SU-DHL-6 (cell line): ENCODE measurements at regions not wholly inside any gene's neighbourhood (a gene's known extent, or its start where the extent isn't known, plus 50 kb on each side); places are given as distances from the start of the nearest gene placed in this dataset.

ENCODE experiments used
- H2AFZ ChIP-seq: fragments of 200-600 bp; sonication (generic); 2 replicates; pipeline ENCODE4 v1.6.1; 2014; ENCODE audit warnings: low read depth, mild to moderate bottlenecking, moderate library complexity, mixed read lengths, antibody characterized with exemption, low read length; ENCODE audit not compliant: severe bottlenecking
- H3F3A ChIP-seq: fragments of 200-600 bp; shearing (Covaris generic); 2 replicates; pipeline ENCODE4 v1.6.0; 2016; ENCODE audit warnings: antibody characterized with exemption, mild to moderate bottlenecking; ENCODE audit not compliant: insufficient read depth
- H3K27ac ChIP-seq: fragments of 200-600 bp; sonication (generic); 2 replicates; pipeline ENCODE4 v1.5.1; 2016; ENCODE audit warnings: low read depth, mild to moderate bottlenecking, low read length, moderate library complexity, mixed read lengths
- H3K27me3 ChIP-seq: fragments of 200-600 bp; sonication (generic), shearing (Covaris generic); 2 replicates; pipeline ENCODE4 v1.6.0; 2014; ENCODE audit warnings: mild to moderate bottlenecking, low read length
- H3K36me3 ChIP-seq: fragments of 200-600 bp; sonication (generic); 2 replicates; pipeline ENCODE4 v1.6.1; 2014; ENCODE audit warnings: mild to moderate bottlenecking, low read length, mixed read lengths
- H3K4me2 ChIP-seq: fragments of 300-600, 200-600 bp; shearing (Covaris generic), sonication (generic); 2 replicates; pipeline ENCODE4 v1.6.0; 2014; ENCODE audit warnings: low read length, low read depth, mild to moderate bottlenecking; ENCODE audit not compliant: poor library complexity, severe bottlenecking
- H3K4me3 ChIP-seq: fragments of 200-600 bp; sonication (generic); 2 replicates; pipeline ENCODE4 v1.5.1; 2014; ENCODE audit warnings: antibody characterized with exemption, low read length, mild to moderate bottlenecking, mixed read lengths; ENCODE audit not compliant: insufficient read depth, poor library complexity, severe bottlenecking
- H3K79me2 ChIP-seq: fragments of 200-600 bp; sonication (generic); 2 replicates; pipeline ENCODE4 v1.6.1; 2014; ENCODE audit warnings: mild to moderate bottlenecking, low read length, moderate library complexity; ENCODE audit not compliant: insufficient read depth
- H3K9ac ChIP-seq: fragments of 200-600 bp; sonication (generic); 2 replicates; pipeline ENCODE4 v1.7.0; 2014; ENCODE audit warnings: mild to moderate bottlenecking, low read length
- H3K9me2 ChIP-seq: fragments of 200-600 bp; sonication (generic); replicated peaks from 2 replicates; pipeline ENCODE4 v1.6.1; 2014; ENCODE audit warnings: low read length; ENCODE audit not compliant: insufficient read depth
- H3K9me3 ChIP-seq: fragments of 200-600 bp; sonication (generic); 2 replicates; pipeline ENCODE4 v1.6.1; 2014; ENCODE audit warnings: low read length, mixed read lengths; ENCODE audit not compliant: insufficient read depth
- H4K20me1 ChIP-seq: fragments of 200-600 bp; sonication (generic); 2 replicates; pipeline ENCODE4 v1.6.1; 2014; ENCODE audit warnings: low read depth, mild to moderate bottlenecking, antibody characterized with exemption, low read length, moderate library complexity, mixed read lengths
- EZH2phosphoT487 ChIP-seq: fragments of 200-600 bp; sonication (generic), shearing (Covaris generic); conservative IDR thresholded peaks from 2 replicates; pipeline ENCODE4 v1.6.1; 2018; ENCODE audit warnings: mild to moderate bottlenecking, antibody characterized with exemption, low read length, moderate library complexity, mixed read lengths
- TF ChIP-seq, protein P1 (sequence below): fragments of 200-600 bp; sonication (generic); IDR thresholded peaks from one replicate; pipeline ENCODE4 v1.5.1; 2017; ENCODE audit warnings: antibody characterized with exemption, mild to moderate bottlenecking, low read length, moderate library complexity; ENCODE audit not compliant: insufficient read depth, poor library complexity, severe bottlenecking

DNA sequence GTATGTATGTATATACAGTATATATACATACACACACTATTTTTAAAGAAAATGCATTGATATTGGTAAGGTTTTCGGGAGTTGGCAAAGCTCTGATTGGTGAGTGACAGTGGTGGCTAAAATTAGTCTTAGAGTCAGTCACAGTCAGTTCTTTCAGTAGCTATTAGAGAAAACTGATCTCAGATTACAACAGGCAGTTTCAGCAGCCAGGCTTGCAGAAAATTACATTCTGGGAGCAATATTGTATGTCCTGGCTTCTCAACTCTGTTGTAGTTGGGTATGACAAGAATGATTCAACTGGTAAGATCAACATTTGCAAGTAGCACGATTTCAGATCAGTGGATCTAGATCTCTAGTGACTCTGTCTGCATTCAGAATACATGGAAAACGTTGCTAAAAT is 897.9 kb upstream of the AUTS2 start:
- H4K20me1 ChIP-seq = no peaks in the 10 kb centered on the region
- H3K27me3 ChIP-seq = no peaks in the 10 kb centered on the region
- no peak overlapping the region for H3K27ac ChIP-seq
- H3K4me2 ChIP-seq = no peak overlapping the region
- no peak for TF ChIP-seq EZH2phosphoT487
- TF ChIP-seq, protein P1, sequence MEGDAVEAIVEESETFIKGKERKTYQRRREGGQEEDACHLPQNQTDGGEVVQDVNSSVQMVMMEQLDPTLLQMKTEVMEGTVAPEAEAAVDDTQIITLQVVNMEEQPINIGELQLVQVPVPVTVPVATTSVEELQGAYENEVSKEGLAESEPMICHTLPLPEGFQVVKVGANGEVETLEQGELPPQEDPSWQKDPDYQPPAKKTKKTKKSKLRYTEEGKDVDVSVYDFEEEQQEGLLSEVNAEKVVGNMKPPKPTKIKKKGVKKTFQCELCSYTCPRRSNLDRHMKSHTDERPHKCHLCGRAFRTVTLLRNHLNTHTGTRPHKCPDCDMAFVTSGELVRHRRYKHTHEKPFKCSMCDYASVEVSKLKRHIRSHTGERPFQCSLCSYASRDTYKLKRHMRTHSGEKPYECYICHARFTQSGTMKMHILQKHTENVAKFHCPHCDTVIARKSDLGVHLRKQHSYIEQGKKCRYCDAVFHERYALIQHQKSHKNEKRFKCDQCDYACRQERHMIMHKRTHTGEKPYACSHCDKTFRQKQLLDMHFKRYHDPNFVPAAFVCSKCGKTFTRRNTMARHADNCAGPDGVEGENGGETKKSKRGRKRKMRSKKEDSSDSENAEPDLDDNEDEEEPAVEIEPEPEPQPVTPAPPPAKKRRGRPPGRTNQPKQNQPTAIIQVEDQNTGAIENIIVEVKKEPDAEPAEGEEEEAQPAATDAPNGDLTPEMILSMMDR = no peak
- H2AFZ ChIP-seq = no peak overlapping the region
- H3K9ac ChIP-seq = no peak overlapping the region
- H3K36me3 ChIP-seq = no peaks in the 10 kb centered on the region
- no peaks in the 10 kb centered on the region for H3K9me3 ChIP-seq
- no peaks in the 10 kb centered on the region for H3K79me2 ChIP-seq
- H3F3A ChIP-seq = no peaks in the 10 kb centered on the region
- no peaks in the 10 kb centered on the region for H3K9me2 ChIP-seq
- no peak overlapping the region for H3K4me3 ChIP-seq

DNA sequence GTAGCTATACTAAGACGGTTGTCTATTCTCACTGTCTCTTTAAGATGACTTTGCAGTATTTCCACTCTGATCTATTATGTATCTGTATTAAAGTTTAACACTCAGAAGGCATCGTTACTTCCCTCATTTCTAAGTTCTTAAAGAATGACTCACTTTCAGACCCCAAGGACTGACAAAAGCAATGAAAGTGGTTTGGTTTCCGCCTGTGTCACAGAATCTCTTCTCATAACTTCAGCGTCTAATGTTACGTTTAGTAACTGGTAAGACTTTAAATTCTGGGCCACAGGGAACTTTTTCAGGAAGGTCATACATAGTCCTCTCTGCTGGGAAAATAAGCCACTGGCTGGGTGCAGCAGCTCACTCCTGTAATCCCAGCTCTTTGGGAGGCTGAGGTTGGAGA is 892.0 kb upstream of the AUTS2 start:
- TF ChIP-seq, protein P1 = no peak
- no peak for TF ChIP-seq EZH2phosphoT487
- H3K4me2 ChIP-seq = no peak overlapping the region
- H3K9ac ChIP-seq = no peak overlapping the region
- H3F3A ChIP-seq = no peaks in the 10 kb centered on the region
- H4K20me1 ChIP-seq = no peaks in the 10 kb centered on the region
- no peak overlapping the region for H3K4me3 ChIP-seq
- H3K36me3 ChIP-seq = no peaks in the 10 kb centered on the region
- H3K79me2 ChIP-seq = no peaks in the 10 kb centered on the region
- H3K27ac ChIP-seq = no peak overlapping the region
- no peaks in the 10 kb centered on the region for H3K9me3 ChIP-seq
- no peaks in the 10 kb centered on the region for H3K9me2 ChIP-seq
- no peak overlapping the region for H2AFZ ChIP-seq
- no peaks in the 10 kb centered on the region for H3K27me3 ChIP-seq

DNA sequence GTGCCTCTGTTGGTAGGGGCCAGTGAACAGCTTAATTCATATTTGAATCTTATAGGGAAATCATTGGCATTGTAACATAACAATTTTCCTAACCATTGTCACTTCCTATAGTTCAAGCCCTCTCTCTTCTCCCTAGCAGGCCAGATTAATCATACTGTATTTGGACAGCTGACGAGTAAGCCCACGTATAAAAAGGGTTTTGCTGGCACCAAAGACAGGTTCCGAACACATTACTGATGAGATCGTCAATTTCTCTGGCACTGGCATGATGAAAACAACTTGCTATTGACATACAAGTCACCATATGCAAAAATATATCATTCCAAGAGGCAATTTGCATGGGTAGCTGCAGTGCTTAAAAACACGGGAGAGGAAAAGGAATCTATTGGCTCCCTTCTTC is 891.1 kb upstream of the AUTS2 start:
- Histone ChIP-seq H3K36me3 (no peaks in the 10 kb centered on the region), H3F3A (no peaks in the 10 kb centered on the region), H3K9me3 (no peaks in the 10 kb centered on the region), H3K4me3 (no peak overlapping the region), H3K27ac (no peak overlapping the region), H3K9me2 (no peaks in the 10 kb centered on the region), H3K79me2 (no peaks in the 10 kb centered on the region), H2AFZ (no peak overlapping the region), H3K9ac (no peak overlapping the region), H4K20me1 (no peaks in the 10 kb centered on the region), H3K4me2 (no peak overlapping the region), H3K27me3 (no peaks in the 10 kb centered on the region)
- TF ChIP-seq, protein P1 = no peak
- TF ChIP-seq EZH2phosphoT487 = no peak

DNA sequence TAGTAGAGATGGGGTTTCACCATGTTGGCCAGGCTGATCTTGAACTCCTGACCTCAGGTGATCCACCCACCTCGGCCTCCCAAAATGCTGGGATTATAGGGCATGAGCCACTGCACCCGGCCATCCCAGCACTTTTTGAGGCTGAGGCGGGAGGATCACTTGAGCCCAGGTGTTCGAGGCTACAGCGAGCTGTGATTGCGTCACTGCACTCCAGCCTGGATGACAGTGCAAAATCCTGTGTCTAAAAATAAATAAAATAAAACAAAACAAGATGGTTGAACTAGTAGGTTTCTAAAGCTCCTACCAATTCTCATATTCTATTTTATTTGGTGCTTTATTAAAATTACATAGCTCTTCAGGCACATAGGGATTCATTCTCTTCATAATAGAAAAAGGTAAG is 890.3 kb upstream of the AUTS2 start:
- no peaks in the 10 kb centered on the region for H3K9me2 ChIP-seq
- no peaks in the 10 kb centered on the region for H3K27me3 ChIP-seq
- H3K79me2 ChIP-seq = no peaks in the 10 kb centered on the region
- H3F3A ChIP-seq = no peaks in the 10 kb centered on the region
- no peaks in the 10 kb centered on the region for H3K36me3 ChIP-seq
- H2AFZ ChIP-seq = no peak overlapping the region
- H3K27ac ChIP-seq = no peak overlapping the region
- no peak overlapping the region for H3K9ac ChIP-seq
- H3K4me3 ChIP-seq = no peak overlapping the region
- H3K9me3 ChIP-seq = no peaks in the 10 kb centered on the region
- TF ChIP-seq, protein P1 = no peak
- TF ChIP-seq EZH2phosphoT487 = no peak
- H4K20me1 ChIP-seq = no peaks in the 10 kb centered on the region
- no peak overlapping the region for H3K4me2 ChIP-seq
